22Rv1 (cell line): ENCODE measurements at regions not wholly inside any gene's neighbourhood (a gene's known extent, or its start where the extent isn't known, plus 50 kb on each side); places are given as distances from the start of the nearest gene placed in this dataset.

Experiments used
- H3K27ac ChIP-seq: fragments of 450-650 bp; 2 replicates; pipeline ENCODE4 v1.5.1; 2017
- CTCF ChIP-seq: fragments of 450-650 bp; IDR thresholded peaks from 2 replicates; pipeline ENCODE4 v1.5.1; 2017; ENCODE audit warnings: mild to moderate bottlenecking
- ZFX ChIP-seq: fragments of 450-650 bp; IDR thresholded peaks from 2 replicates; pipeline ENCODE4 v1.6.1; 2017; ENCODE audit warnings: antibody characterized with exemption, borderline replicate concordance

DNA sequence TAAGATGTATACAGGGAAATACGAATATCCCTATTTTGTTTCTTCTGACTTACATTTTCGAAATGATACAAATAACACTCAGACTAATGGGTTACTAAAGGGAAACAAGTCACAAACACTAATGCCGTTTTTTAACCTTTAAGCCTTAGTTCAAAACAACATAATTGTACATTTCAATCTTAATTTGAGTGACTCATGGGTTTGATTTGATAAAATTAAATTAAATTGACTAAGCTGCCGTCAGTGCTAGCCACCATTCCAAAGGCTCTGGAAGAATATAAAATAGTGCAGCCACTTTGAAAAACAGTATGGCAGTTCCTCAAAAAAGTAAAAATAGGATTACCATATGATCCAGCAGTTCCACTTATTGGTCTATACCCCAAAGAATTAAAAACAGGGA, 133.8 kb upstream of the NT5C1B start:
- TF ChIP-seq ZFX (no peak), CTCF (no peak)
- no peak overlapping the region for H3K27ac ChIP-seq

DNA sequence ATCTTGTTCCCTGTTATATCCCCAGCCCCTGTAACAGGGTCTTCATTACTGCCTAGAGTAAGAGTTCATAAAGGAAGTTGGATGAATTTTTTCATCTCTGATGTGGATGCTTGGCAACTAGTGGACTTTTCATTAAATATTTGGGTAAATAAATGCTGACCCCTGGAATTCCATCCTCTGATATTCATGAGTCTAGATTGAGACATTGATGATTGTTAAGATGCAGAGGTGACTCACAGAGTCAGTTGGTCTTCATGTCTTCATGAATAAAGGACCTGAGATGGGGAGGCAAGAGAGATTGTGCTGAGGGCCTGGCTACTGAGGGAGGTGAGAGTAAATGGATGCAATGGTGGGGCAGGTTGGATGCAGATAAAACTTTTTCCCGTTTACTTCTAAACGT, 132.7 kb upstream of the NT5C1B start:
- TF ChIP-seq ZFX (no peak), CTCF (no peak)
- H3K27ac ChIP-seq, result no peak overlapping the region

- no peak overlapping the region for H3K27ac ChIP-seq
- TF ChIP-seq ZFX (no peak), CTCF (no peak)
Observed at GRCh38 chr2:18721038-18721922, 131.9 kb upstream of the NT5C1B start.

GRCh38 chr2:18719978-18720775, 130.8 kb upstream of the NT5C1B start:
- TF ChIP-seq ZFX (no peak), CTCF (no peak)
- no peak overlapping the region for H3K27ac ChIP-seq

DNA sequence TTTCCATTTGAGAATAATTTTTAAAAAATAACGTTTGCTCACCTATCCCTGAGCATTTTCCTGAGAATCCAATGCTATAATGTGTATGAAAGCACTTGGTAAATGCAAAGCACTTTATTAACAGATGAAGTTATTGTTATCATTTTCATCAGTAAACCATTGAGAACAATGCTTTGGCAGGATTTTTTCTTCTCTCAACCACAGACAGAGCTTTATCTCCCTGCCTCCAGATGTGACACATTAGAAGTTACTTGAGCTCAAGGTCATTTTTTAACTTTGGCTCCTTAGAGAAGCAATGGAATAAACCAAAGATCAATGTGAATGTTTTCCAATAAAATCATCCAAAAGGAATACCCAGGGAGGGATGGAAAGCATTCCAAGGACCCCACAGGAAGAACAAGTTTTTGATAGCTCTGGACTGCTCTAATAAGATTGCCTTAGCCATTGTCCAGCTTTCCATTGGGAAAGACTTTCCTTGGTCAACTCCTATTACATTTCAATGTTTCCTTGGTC, 118.9 kb upstream of the NT5C1B start:
- no peak overlapping the region for H3K27ac ChIP-seq
- TF ChIP-seq CTCF (no peak), ZFX (no peak)

GRCh38 chr2:18706001-18706400, 116.6 kb upstream of the NT5C1B start:
- H3K27ac ChIP-seq, result no peak overlapping the region
- TF ChIP-seq CTCF, result no peak
- no peak for TF ChIP-seq ZFX
